ENCODE measurements at regions not wholly inside any gene's neighbourhood (a gene's known extent, or its start where the extent isn't known, plus 50 kb on each side); places are given as distances from the start of the nearest gene placed in this dataset.

- no peak overlapping the region for H3K4me3 ChIP-seq (ENCODE audit: low read length)
- no peaks in the 10 kb centered on the region for H3K27me3 ChIP-seq (ENCODE audit: insufficient read depth, low read length)
- no peaks in the 10 kb centered on the region for H3K4me1 ChIP-seq (ENCODE audit: insufficient read depth, low read length)
- no peaks in the 10 kb centered on the region for H3K9me3 ChIP-seq (ENCODE audit: low read depth, low read length)
These were observed 350.0 kb upstream of the SLC24A2 start for GRCh38 chr9:20138841-20139240.

- Histone ChIP-seq H3K27me3 (ENCODE audit: insufficient read depth, low read length) (no peaks in the 10 kb centered on the region), H3K4me3 (ENCODE audit: low read length) (no peak overlapping the region), H3K4me1 (ENCODE audit: insufficient read depth, low read length) (no peaks in the 10 kb centered on the region), H3K9me3 (ENCODE audit: low read depth, low read length) (no peaks in the 10 kb centered on the region)
These were observed 349.3 kb upstream of the SLC24A2 start for GRCh38 chr9:20138116-20138515.

GRCh38 chr9:20137425-20137824 is 348.6 kb upstream of the SLC24A2 start:
- no peaks in the 10 kb centered on the region for H3K9me3 ChIP-seq (ENCODE audit: low read depth, low read length)
- no peak overlapping the region for H3K4me3 ChIP-seq (ENCODE audit: low read length)
- no peaks in the 10 kb centered on the region for H3K4me1 ChIP-seq (ENCODE audit: insufficient read depth, low read length)
- H3K27me3 ChIP-seq (ENCODE audit: insufficient read depth, low read length), result no peaks in the 10 kb centered on the region

GRCh38 chr9:20135119-20135697 is 346.4 kb upstream of the SLC24A2 start:
- Histone ChIP-seq H3K4me1 (ENCODE audit: insufficient read depth, low read length) (no peaks in the 10 kb centered on the region), H3K4me3 (ENCODE audit: low read length) (no peak overlapping the region), H3K27me3 (ENCODE audit: insufficient read depth, low read length) (no peaks in the 10 kb centered on the region), H3K9me3 (ENCODE audit: low read depth, low read length) (no peaks in the 10 kb centered on the region)

GRCh38 chr9:20125727-20126126 is 336.9 kb upstream of the SLC24A2 start:
- Histone ChIP-seq H3K9me3 (ENCODE audit: low read depth, low read length) (no peaks in the 10 kb centered on the region), H3K4me3 (ENCODE audit: low read length) (no peak overlapping the region), H3K4me1 (ENCODE audit: insufficient read depth, low read length) (no peaks in the 10 kb centered on the region), H3K27me3 (ENCODE audit: insufficient read depth, low read length) (no peaks in the 10 kb centered on the region)

GRCh38 chr9:20119566-20119965 is 330.7 kb upstream of the SLC24A2 start:
- Histone ChIP-seq H3K4me3 (ENCODE audit: low read length) (no peak overlapping the region), H3K9me3 (ENCODE audit: low read depth, low read length) (peaks cover 6% of the 10 kb centered on the region), H3K27me3 (ENCODE audit: insufficient read depth, low read length) (no peaks in the 10 kb centered on the region), H3K4me1 (ENCODE audit: insufficient read depth, low read length) (no peaks in the 10 kb centered on the region)

GRCh38 chr9:20117986-20118385 is 329.1 kb upstream of the SLC24A2 start:
- Histone ChIP-seq H3K4me1 (ENCODE audit: insufficient read depth, low read length) (no peaks in the 10 kb centered on the region), H3K27me3 (ENCODE audit: insufficient read depth, low read length) (no peaks in the 10 kb centered on the region), H3K4me3 (ENCODE audit: low read length) (no peak overlapping the region), H3K9me3 (ENCODE audit: low read depth, low read length) (peaks cover 6% of the 10 kb centered on the region)

GRCh38 chr9:20117482-20117881 is 328.6 kb upstream of the SLC24A2 start:
- Histone ChIP-seq H3K27me3 (ENCODE audit: insufficient read depth, low read length) (no peaks in the 10 kb centered on the region), H3K4me3 (ENCODE audit: low read length) (no peak overlapping the region), H3K9me3 (ENCODE audit: low read depth, low read length) (peaks cover 6% of the 10 kb centered on the region), H3K4me1 (ENCODE audit: insufficient read depth, low read length) (no peaks in the 10 kb centered on the region)

- H3K9me3 ChIP-seq (ENCODE audit: low read depth, low read length), result peaks cover 6% of the 10 kb centered on the region
- no peaks in the 10 kb centered on the region for H3K4me1 ChIP-seq (ENCODE audit: insufficient read depth, low read length)
- H3K4me3 ChIP-seq (ENCODE audit: low read length), result no peak overlapping the region
- H3K27me3 ChIP-seq (ENCODE audit: insufficient read depth, low read length), result no peaks in the 10 kb centered on the region
These were observed 326.1 kb upstream of the SLC24A2 start for GRCh38 chr9:20114974-20115373.

- Histone ChIP-seq H3K9me3 (ENCODE audit: low read depth, low read length) (peaks cover 6% of the 10 kb centered on the region), H3K4me3 (ENCODE audit: low read length) (no peak overlapping the region), H3K27me3 (ENCODE audit: insufficient read depth, low read length) (no peaks in the 10 kb centered on the region), H3K4me1 (ENCODE audit: insufficient read depth, low read length) (no peaks in the 10 kb centered on the region)
These were observed 323.5 kb upstream of the SLC24A2 start for GRCh38 chr9:20112205-20112783.

GRCh38 chr9:20111173-20111843 is 322.5 kb upstream of the SLC24A2 start:
- no peak overlapping the region for H3K4me3 ChIP-seq (ENCODE audit: low read length)
- H3K27me3 ChIP-seq (ENCODE audit: insufficient read depth, low read length), result no peaks in the 10 kb centered on the region
- peaks cover 6% of the 10 kb centered on the region for H3K9me3 ChIP-seq (ENCODE audit: low read depth, low read length)
- no peaks in the 10 kb centered on the region for H3K4me1 ChIP-seq (ENCODE audit: insufficient read depth, low read length)

- Histone ChIP-seq H3K4me1 (ENCODE audit: insufficient read depth, low read length) (no peaks in the 10 kb centered on the region), H3K9me3 (ENCODE audit: low read depth, low read length) (no peaks in the 10 kb centered on the region), H3K27me3 (ENCODE audit: insufficient read depth, low read length) (no peaks in the 10 kb centered on the region)
These were observed 306.7 kb upstream of the SLC24A2 start for GRCh38 chr9:20095430-20096092.

GRCh38 chr9:20092561-20092960 is 303.7 kb upstream of the SLC24A2 start:
- Histone ChIP-seq H3K4me3 (ENCODE audit: low read length) (no peak overlapping the region), H3K4me1 (ENCODE audit: insufficient read depth, low read length) (no peaks in the 10 kb centered on the region), H3K27me3 (ENCODE audit: insufficient read depth, low read length) (no peaks in the 10 kb centered on the region), H3K9me3 (ENCODE audit: low read depth, low read length) (no peaks in the 10 kb centered on the region)

More at GRCh38 chr9:20095430-20096092, 306.7 kb upstream of the SLC24A2 start:
- H3K4me3 ChIP-seq (ENCODE audit: low read length), result no peak overlapping the region

- no peaks in the 10 kb centered on the region for H3K9me3 ChIP-seq (ENCODE audit: low read depth, low read length)
- no peaks in the 10 kb centered on the region for H3K27me3 ChIP-seq (ENCODE audit: insufficient read depth, low read length)
- no peaks in the 10 kb centered on the region for H3K4me1 ChIP-seq (ENCODE audit: insufficient read depth, low read length)
- H3K4me3 ChIP-seq (ENCODE audit: low read length), result no peak overlapping the region
These were observed 298.6 kb upstream of the SLC24A2 start for GRCh38 chr9:20087481-20087880.

- Histone ChIP-seq H3K4me3 (ENCODE audit: low read length) (no peak overlapping the region), H3K9me3 (ENCODE audit: low read depth, low read length) (no peaks in the 10 kb centered on the region), H3K4me1 (ENCODE audit: insufficient read depth, low read length) (no peaks in the 10 kb centered on the region), H3K27me3 (ENCODE audit: insufficient read depth, low read length) (no peaks in the 10 kb centered on the region)
These were observed 297.0 kb upstream of the SLC24A2 start for GRCh38 chr9:20085842-20086241.

Data from mononuclear cell (primary cell).